Gastrocnemius medialis (tissue), 4 donors: ENCODE measurements at regions not wholly inside any gene's neighbourhood (a gene's known extent, or its start where the extent isn't known, plus 50 kb on each side); places are given as distances from the start of the nearest gene placed in this dataset.

Experiments used
- ATAC-seq, 2 donors: fragments of 150-250 bp; one replicate each; pipeline ENCODE4 v1.9.1; 2016
- DNase-seq, 2 donors: peaks; one replicate each; pipeline ENCODE4 v3.0.0-alpha.2; 2019
- H3K27ac ChIP-seq, 4 donors: fragments of 200-600 bp; sonication (generic); 1 replicate in 1 of 4; 2 replicates in 3 of 4; pipeline ENCODE4 v1.5.1; 2016 to 2018; ENCODE audit warnings: mild to moderate bottlenecking in 2 of 4, moderate library complexity in 1 of 4
- H3K27me3 ChIP-seq, 3 donors: fragments of 200-600 bp; sonication (generic) in 2 of 3; 1 replicate in 1 of 3; 2 replicates in 2 of 3; pipeline versions ENCODE4 v1.5.1 to v1.6.0; 2016 to 2019; ENCODE audit warnings: mild to moderate bottlenecking in 1 of 3, moderate library complexity in 1 of 3
- H3K36me3 ChIP-seq, 2 donors: fragments of 200-600 bp; sonication (generic) in 1 of 2; one replicate each; pipeline ENCODE4 v1.5.1; 2017 to 2018
- H3K4me1 ChIP-seq, 2 donors: fragments of 200-600 bp; sonication (generic) in 1 of 2; one replicate each; pipeline ENCODE4 v1.5.1; 2016 to 2017; ENCODE audit warnings: mild to moderate bottlenecking in 2 of 2
- H3K4me3 ChIP-seq, 4 donors: fragments of 200-600 bp; sonication (generic) in 3 of 4; 1 replicate in 1 of 4; 2 replicates in 3 of 4; pipeline ENCODE4 v1.5.1; 2016 to 2019; ENCODE audit warnings: mild to moderate bottlenecking in 2 of 4
- H3K9me3 ChIP-seq, 3 donors: fragments of 200-600 bp; sonication (generic) in 2 of 3; 1 replicate in 1 of 3; 2 replicates in 2 of 3; pipeline ENCODE4 v1.5.1; 2016 to 2019
- POLR2A ChIP-seq, 2 donors: fragments of 450-650 bp; IDR thresholded peaks; one replicate each; pipeline ENCODE4 v1.6.1; 2017; ENCODE audit warnings: antibody characterized with exemption in 2 of 2, mild to moderate bottlenecking in 2 of 2, moderate library complexity in 2 of 2
- in situ Hi-C, 4 donors: fragments of 200-750 bp; cut with MboI; loops; one replicate each; pipeline versions ENCODE4 v1.15.0 to v1.8.0; 2017; ENCODE audit warnings: low sequenced_read_pairs in 4 of 4
- intact Hi-C: fragments of 100-400 bp; cut with DNase I; formaldehyde crosslinking; loops from one replicate; pipeline ENCODE4 v1.15.1; 2023; ENCODE audit warnings: low total_unique reads
- TF ChIP-seq, protein P1 (sequence below), 5 experiments: fragments of 450-650 bp in 3 of 5; fragments of 200-600 bp in 2 of 5; sonication (generic) in 2 of 5; IDR thresholded peaks in 4 of 5; conservative IDR thresholded peaks in 1 of 5; 1 replicate in 4 of 5; 2 replicates in 1 of 5; pipeline ENCODE4 v1.5.1; 2016 to 2019; ENCODE audit warnings: antibody characterized with exemption in 5 of 5, mild to moderate bottlenecking in 3 of 5, moderate library complexity in 3 of 5

DNA sequence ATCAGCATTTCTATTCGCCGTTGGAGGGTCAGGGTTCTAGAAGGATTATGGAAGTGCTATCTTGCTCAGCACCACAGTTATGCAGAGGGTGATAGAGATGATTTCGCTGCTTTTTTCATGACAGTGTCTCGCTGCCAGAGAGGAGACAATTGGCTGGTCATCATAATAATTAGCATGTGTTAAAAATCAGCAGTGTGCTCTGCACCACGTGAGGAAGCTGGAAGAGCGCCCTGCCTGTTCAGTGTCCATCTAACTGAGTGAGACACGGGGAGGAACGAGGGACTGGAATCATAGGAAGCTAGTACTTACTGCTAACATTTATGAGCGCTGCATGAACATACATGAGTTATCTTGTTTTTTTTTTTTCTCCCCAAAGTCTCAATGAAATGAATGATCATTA lies 116.2 kb upstream of the PLAAT1 start:
- DNase-seq: no peak
- no peak for ATAC-seq
- no peaks in the 10 kb centered on the region for H3K4me1 ChIP-seq
- no peaks in the 10 kb centered on the region for H3K36me3 ChIP-seq
- H3K27ac ChIP-seq: no peak overlapping the region
- TF ChIP-seq, protein P1, sequence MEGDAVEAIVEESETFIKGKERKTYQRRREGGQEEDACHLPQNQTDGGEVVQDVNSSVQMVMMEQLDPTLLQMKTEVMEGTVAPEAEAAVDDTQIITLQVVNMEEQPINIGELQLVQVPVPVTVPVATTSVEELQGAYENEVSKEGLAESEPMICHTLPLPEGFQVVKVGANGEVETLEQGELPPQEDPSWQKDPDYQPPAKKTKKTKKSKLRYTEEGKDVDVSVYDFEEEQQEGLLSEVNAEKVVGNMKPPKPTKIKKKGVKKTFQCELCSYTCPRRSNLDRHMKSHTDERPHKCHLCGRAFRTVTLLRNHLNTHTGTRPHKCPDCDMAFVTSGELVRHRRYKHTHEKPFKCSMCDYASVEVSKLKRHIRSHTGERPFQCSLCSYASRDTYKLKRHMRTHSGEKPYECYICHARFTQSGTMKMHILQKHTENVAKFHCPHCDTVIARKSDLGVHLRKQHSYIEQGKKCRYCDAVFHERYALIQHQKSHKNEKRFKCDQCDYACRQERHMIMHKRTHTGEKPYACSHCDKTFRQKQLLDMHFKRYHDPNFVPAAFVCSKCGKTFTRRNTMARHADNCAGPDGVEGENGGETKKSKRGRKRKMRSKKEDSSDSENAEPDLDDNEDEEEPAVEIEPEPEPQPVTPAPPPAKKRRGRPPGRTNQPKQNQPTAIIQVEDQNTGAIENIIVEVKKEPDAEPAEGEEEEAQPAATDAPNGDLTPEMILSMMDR (IDR thresholded peaks at IDR 0.05 in 4 of 5, conservative IDR thresholded peaks at IDR 0.05 in 1 of 5): no peak
- no peak for TF ChIP-seq POLR2A (IDR thresholded peaks at IDR 0.05)
- H3K9me3 ChIP-seq: no peaks in the 10 kb centered on the region
- intact Hi-C loops: no loop called here
- in situ Hi-C loops: no loop called here
- H3K27me3 ChIP-seq: no peaks in the 10 kb centered on the region
- no peak overlapping the region for H3K4me3 ChIP-seq

DNA sequence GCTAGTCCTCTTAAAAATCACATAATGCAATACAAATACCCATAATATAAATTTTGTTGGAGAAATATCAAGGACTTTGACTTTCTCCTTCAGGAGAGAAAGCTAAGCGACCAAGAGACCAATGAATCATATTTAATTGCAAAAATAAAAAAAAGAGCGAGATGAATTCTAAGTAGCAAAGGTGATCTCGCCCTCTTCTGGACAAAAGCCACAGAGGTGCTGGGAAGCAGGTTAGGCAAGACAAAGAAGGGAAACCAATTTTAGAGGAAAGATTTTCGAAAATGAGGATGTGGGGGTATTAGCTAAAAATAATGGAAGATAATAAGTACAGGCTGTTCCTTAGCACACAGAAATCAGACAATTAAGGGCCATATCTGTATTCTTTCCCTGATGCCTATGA lies 111.4 kb upstream of the PLAAT1 start:
- TF ChIP-seq, protein P1 (IDR thresholded peaks at IDR 0.05 in 4 of 5, conservative IDR thresholded peaks at IDR 0.05 in 1 of 5): no peak
- no peak for TF ChIP-seq POLR2A (IDR thresholded peaks at IDR 0.05)

DNA sequence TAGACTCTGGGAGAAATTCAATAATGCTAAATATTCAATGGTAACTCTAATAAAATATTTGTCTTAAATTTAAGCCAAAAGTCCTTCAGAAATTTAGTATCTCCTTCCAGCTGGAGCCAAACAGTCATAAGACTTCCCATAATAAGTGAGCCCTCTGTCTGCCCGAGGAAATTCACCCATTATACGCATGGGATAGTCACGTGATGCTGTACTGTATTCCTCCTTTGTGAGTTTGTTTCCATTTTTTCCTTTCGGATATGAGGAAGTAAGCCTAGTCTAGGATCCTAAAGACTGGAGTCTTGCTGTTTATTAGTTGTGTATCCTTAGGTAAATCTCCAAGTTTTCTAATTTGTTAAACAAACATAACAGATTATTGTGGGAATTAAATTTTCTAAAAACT lies 110.4 kb upstream of the PLAAT1 start:
- intact Hi-C loops (no loop called here), in situ Hi-C loops (no loop called here)
- no peak for ATAC-seq
- no peak for TF ChIP-seq POLR2A (IDR thresholded peaks at IDR 0.05)
- TF ChIP-seq, protein P1 (IDR thresholded peaks at IDR 0.05 in 4 of 5, conservative IDR thresholded peaks at IDR 0.05 in 1 of 5): no peak
- Histone ChIP-seq H3K9me3 (no peaks in the 10 kb centered on the region), H3K36me3 (no peaks in the 10 kb centered on the region), H3K27ac (no peak overlapping the region), H3K4me3 (no peak overlapping the region), H3K4me1 (peaks cover 0 to 12% of the 10 kb centered on the region in 2 donors), H3K27me3 (no peaks in the 10 kb centered on the region)
- no peak for DNase-seq

More for the DNA sequence above, 111.4 kb upstream of the PLAAT1 start:
- no peak for DNase-seq
- peaks cover 0 to 10% of the 10 kb centered on the region in 2 donors for H3K4me1 ChIP-seq
- no peak overlapping the region for H3K27ac ChIP-seq
- intact Hi-C loops (no loop called here), in situ Hi-C loops (no loop called here)
- ATAC-seq: no peak
- H3K27me3 ChIP-seq: no peaks in the 10 kb centered on the region
- H3K9me3 ChIP-seq: no peaks in the 10 kb centered on the region
- H3K4me3 ChIP-seq: no peak overlapping the region
- H3K36me3 ChIP-seq: no peaks in the 10 kb centered on the region

DNA sequence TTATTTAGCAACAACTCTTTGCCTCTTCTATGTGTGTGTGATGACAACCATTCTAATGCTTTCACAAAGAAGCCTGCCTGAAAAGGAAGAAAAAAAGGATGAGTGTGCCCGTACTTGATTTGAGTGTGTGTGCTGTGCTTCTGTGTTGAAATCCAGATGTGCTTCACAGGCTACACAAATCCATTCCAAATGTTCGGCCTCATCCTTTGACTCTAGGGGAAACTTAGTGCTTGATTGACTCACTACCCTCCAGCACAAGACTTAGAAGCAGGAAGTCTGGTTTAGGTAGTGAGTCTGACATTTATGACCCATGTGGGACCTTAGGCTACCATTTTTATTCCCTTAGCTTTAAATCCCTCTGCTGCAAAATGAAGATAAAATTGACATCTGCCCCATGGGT lies 108.8 kb upstream of the PLAAT1 start:
- ATAC-seq: no peak

More for the DNA sequence above, 108.8 kb upstream of the PLAAT1 start:
- Histone ChIP-seq H3K36me3 (no peaks in the 10 kb centered on the region), H3K4me1 (peaks cover 0 to 12% of the 10 kb centered on the region in 2 donors), H3K27me3 (no peaks in the 10 kb centered on the region), H3K27ac (no peak overlapping the region), H3K4me3 (no peak overlapping the region), H3K9me3 (no peaks in the 10 kb centered on the region)
- intact Hi-C loops (no loop called here), in situ Hi-C loops (no loop called here)
- DNase-seq: no peak
- no peak for TF ChIP-seq POLR2A (IDR thresholded peaks at IDR 0.05)
- TF ChIP-seq, protein P1 (IDR thresholded peaks at IDR 0.05 in 4 of 5, conservative IDR thresholded peaks at IDR 0.05 in 1 of 5): no peak
